OCI-LY1 (cell line): ENCODE measurements at regions not wholly inside any gene's neighbourhood (a gene's known extent, or its start where the extent isn't known, plus 50 kb on each side); places are given as distances from the start of the nearest gene placed in this dataset.

Experiments used
- H2AFZ ChIP-seq: fragments of 200-600 bp; sonication (generic), shearing (Covaris generic); 2 replicates; pipeline ENCODE4 v1.6.0; 2014; ENCODE audit warnings: antibody characterized with exemption, mild to moderate bottlenecking, low read length
- H3F3A ChIP-seq: fragments of 200-600 bp; sonication (generic), shearing (Covaris generic); 2 replicates; pipeline ENCODE4 v1.6.0; 2014; ENCODE audit warnings: mild to moderate bottlenecking, antibody characterized with exemption, low read length, moderate library complexity; ENCODE audit not compliant: insufficient read depth
- H3K27ac ChIP-seq: fragments of 200-600 bp; sonication (generic); 2 replicates; pipeline ENCODE4 v1.5.1; 2014; ENCODE audit warnings: low read length, mixed run types, mild to moderate bottlenecking, low read depth; ENCODE audit not compliant: poor library complexity, severe bottlenecking
- H3K27me3 ChIP-seq: fragments of 200-600 bp; sonication (generic); 2 replicates; pipeline ENCODE4 v1.6.0; 2014; ENCODE audit warnings: antibody characterized with exemption, mild to moderate bottlenecking, low read length, moderate library complexity; ENCODE audit not compliant: insufficient read depth
- H3K36me3 ChIP-seq: fragments of 200-600 bp; sonication (generic); 2 replicates; pipeline ENCODE4 v1.6.1; 2014; ENCODE audit warnings: mild to moderate bottlenecking, antibody characterized with exemption, low read length, moderate library complexity, mixed read lengths; ENCODE audit not compliant: insufficient read depth
- H3K4me1 ChIP-seq: fragments of 200-600 bp; sonication (generic); 2 replicates; pipeline ENCODE4 v1.5.1; 2014; ENCODE audit warnings: mild to moderate bottlenecking, low read length, moderate library complexity; ENCODE audit not compliant: insufficient read depth, severe bottlenecking
- H3K4me2 ChIP-seq: fragments of 200-600 bp; sonication (generic), shearing (Covaris generic); 2 replicates; pipeline ENCODE4 v1.6.1; 2014; ENCODE audit warnings: low read length
- H3K4me3 ChIP-seq: fragments of 200-600 bp; sonication (generic); 2 replicates; pipeline ENCODE4 v1.5.1; 2014; ENCODE audit warnings: low read length, low read depth, mild to moderate bottlenecking, mixed read lengths; ENCODE audit not compliant: poor library complexity, severe bottlenecking
- H3K79me2 ChIP-seq: fragments of 200-600 bp; shearing (Covaris generic); 2 replicates; pipeline ENCODE4 v1.6.1; 2016; ENCODE audit warnings: mixed run types, low read length, mixed read lengths; ENCODE audit not compliant: insufficient read depth
- H3K9ac ChIP-seq: fragments of 200-600 bp; sonication (generic), shearing (Covaris generic); 2 replicates; pipeline ENCODE4 v1.6.1; 2014; ENCODE audit warnings: mild to moderate bottlenecking, low read length, mixed read lengths
- H3K9me2 ChIP-seq: fragments of 200-600 bp; sonication (generic), shearing (Covaris generic); 2 replicates; pipeline ENCODE4 v1.6.1; 2014; ENCODE audit warnings: low read depth, mild to moderate bottlenecking, low read length, mixed read lengths
- H3K9me3 ChIP-seq: fragments of 200-600 bp; shearing (Covaris generic); 2 replicates; pipeline ENCODE4 v1.6.1; 2014; ENCODE audit warnings: low read length, mixed read lengths
- H4K20me1 ChIP-seq: fragments of 200-600 bp; sonication (generic), shearing (Covaris generic); 2 replicates; pipeline ENCODE4 v1.6.0; 2016; ENCODE audit warnings: mild to moderate bottlenecking, low read length; ENCODE audit not compliant: insufficient read depth
- CTCF ChIP-seq: fragments of 200-600 bp; sonication (generic), shearing (Covaris generic); IDR thresholded peaks from 2 replicates; pipeline ENCODE4 v1.5.1; 2017; ENCODE audit warnings: mild to moderate bottlenecking, antibody characterized with exemption, low read length, moderate library complexity, mixed read lengths
- EZH2 ChIP-seq: fragments of 200-600 bp; sonication (generic), shearing (Covaris generic); IDR thresholded peaks from 2 replicates; pipeline ENCODE4 v1.8.0; 2017; ENCODE audit warnings: borderline replicate concordance, mixed run types, mild to moderate bottlenecking, antibody characterized with exemption, low read length, moderate library complexity, mixed read lengths

GRCh38 chr2:42913280-42913878 lies 121.0 kb upstream of the HAAO start:
- H3K36me3 ChIP-seq = no peaks in the 10 kb centered on the region
- no peaks in the 10 kb centered on the region for H4K20me1 ChIP-seq
- no peak overlapping the region for H3K9ac ChIP-seq
- H3K9me3 ChIP-seq = no peaks in the 10 kb centered on the region
- no peak for TF ChIP-seq CTCF
- H3K27me3 ChIP-seq = peaks cover 8% of the 10 kb centered on the region; the same call in 1 of the 2 replicates
- no peaks in the 10 kb centered on the region for H3K9me2 ChIP-seq
- no peak overlapping the region for H2AFZ ChIP-seq
- H3K4me1 ChIP-seq = no peaks in the 10 kb centered on the region
- no peak overlapping the region for H3K27ac ChIP-seq
- no peak overlapping the region for H3K4me3 ChIP-seq
- no peaks in the 10 kb centered on the region for H3F3A ChIP-seq
- no peaks in the 10 kb centered on the region for H3K79me2 ChIP-seq
- no peak overlapping the region for H3K4me2 ChIP-seq

GRCh38 chr2:42910645-42911405 lies 118.4 kb upstream of the HAAO start:
- TF ChIP-seq CTCF (no peak), EZH2 (no peak)

GRCh38 chr2:42909966-42910365 lies 117.6 kb upstream of the HAAO start:
- H3K4me2 ChIP-seq = no peak overlapping the region
- TF ChIP-seq CTCF = no peak
- TF ChIP-seq EZH2 = no peak
- H3K9me3 ChIP-seq = no peaks in the 10 kb centered on the region
- no peak overlapping the region for H3K4me3 ChIP-seq
- no peaks in the 10 kb centered on the region for H3K79me2 ChIP-seq
- no peaks in the 10 kb centered on the region for H3K36me3 ChIP-seq
- no peak overlapping the region for H3K9ac ChIP-seq
- no peaks in the 10 kb centered on the region for H4K20me1 ChIP-seq
- no peaks in the 10 kb centered on the region for H3F3A ChIP-seq
- no peaks in the 10 kb centered on the region for H3K9me2 ChIP-seq
- no peak overlapping the region for H3K27ac ChIP-seq
- H3K27me3 ChIP-seq = no peaks in the 10 kb centered on the region; the same call in 1 of the 2 replicates
- H3K4me1 ChIP-seq = no peaks in the 10 kb centered on the region
- H2AFZ ChIP-seq = no peak overlapping the region

More at GRCh38 chr2:42910645-42911405, 118.4 kb upstream of the HAAO start:
- no peak overlapping the region for H2AFZ ChIP-seq
- no peaks in the 10 kb centered on the region for H3F3A ChIP-seq
- no peaks in the 10 kb centered on the region for H3K79me2 ChIP-seq
- no peak overlapping the region for H3K4me3 ChIP-seq
- 0 out of 2 replicates have a peak, but pooled peaks cover 4% of the 10 kb centered on the region for H3K27me3 ChIP-seq
- H3K9me2 ChIP-seq = no peaks in the 10 kb centered on the region
- no peak overlapping the region for H3K27ac ChIP-seq
- H3K4me2 ChIP-seq = no peak overlapping the region
- no peaks in the 10 kb centered on the region for H3K4me1 ChIP-seq
- no peaks in the 10 kb centered on the region for H4K20me1 ChIP-seq
- no peaks in the 10 kb centered on the region for H3K9me3 ChIP-seq
- H3K36me3 ChIP-seq = no peaks in the 10 kb centered on the region
- H3K9ac ChIP-seq = no peak overlapping the region
